Left ventricle myocardium superior (tissue), 1 donor: ENCODE measurements at regions not wholly inside any gene's neighbourhood (a gene's known extent, or its start where the extent isn't known, plus 50 kb on each side); places are given as distances from the start of the nearest gene placed in this dataset.
"Not testable (repeated sequence)": the region's sequence is repeated elsewhere in the genome, so short reads cannot be mapped to it uniquely, and the experiment has no call there.

ENCODE experiments used
- ATAC-seq: fragments of 200-7000 bp; cut with Tn5 transposase; one replicate; pipeline ENCODE4 v1.9.1; 2020; ENCODE audit warnings: mild to moderate bottlenecking, moderate library complexity
- DNase-seq: peaks from one replicate; pipeline ENCODE4 v3.0.0-alpha.2; 2020
- intact Hi-C: fragments of 100-400 bp; cut with micrococcal nuclease; formaldehyde crosslinking; loops from one replicate; pipeline ENCODE4 v1.11.0; 2022
- donor health status: DM: no; HTN: yes; CAD: no; lungs with severe emphysema.

DNA sequence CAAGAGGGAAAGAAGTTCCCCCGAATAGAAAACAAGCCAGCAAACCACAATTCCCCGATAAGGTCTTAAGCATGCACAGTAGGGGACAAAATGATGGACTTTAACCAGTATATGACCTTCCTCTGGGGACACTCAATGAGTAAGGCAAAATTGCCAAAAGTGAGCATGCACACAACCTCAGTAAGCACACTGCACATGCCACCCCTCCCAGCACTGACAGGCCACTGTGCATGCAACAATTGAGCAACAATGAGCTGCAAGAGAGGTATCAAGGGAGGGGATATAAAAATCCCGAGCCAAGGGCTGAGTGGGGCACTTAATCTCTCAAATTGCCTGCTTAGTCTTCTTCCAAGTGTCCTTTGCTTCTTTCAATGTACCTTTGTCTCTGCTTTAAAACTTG, 935.8 kb upstream of the SLC39A10 start:
- intact Hi-C loops, result no loop called here
- DNase-seq (no peak), ATAC-seq (no peak)

DNA sequence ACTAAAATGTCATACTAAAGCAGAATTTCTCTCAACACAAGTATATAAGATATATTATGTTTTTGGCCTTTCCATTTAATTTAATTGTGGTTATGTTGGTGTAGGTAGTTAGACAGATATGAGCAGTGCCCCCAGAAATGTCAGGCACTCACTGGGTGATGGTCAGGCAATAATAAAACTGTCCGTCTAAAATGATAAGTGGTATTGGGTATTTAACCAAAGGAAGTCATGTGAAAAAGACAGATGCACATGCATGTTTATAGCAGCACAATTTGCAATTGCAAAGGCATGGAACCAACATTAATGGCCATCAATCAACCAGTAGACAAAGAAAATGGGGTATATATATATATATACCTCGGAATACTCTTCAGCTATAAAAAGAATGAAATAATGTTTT, 936.6 kb upstream of the SLC39A10 start:
- DNase-seq (no peak), ATAC-seq (no peak)
- intact Hi-C loops, result no loop called here

DNA sequence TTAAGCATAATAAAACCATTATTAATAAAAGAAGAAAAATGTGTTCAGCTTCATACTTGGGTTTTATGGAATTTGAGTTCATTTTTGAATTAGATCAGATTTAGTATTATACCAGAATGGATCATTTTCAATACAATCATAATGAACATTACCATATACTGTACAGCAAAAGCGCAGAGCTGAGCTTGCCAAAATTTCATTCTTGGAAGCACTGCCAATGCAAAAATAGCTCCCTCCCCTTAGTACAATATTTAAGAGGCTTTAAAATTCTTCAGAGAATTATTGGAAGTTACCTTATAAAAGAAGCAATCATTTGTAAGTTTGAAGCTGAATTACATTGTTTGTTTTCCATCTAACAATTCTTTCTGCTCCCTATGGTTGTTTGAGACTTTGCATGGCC, 938.1 kb upstream of the SLC39A10 start:
- DNase-seq (no peak), ATAC-seq (no peak)
- intact Hi-C loops, result no loop called here

- ATAC-seq (no peak), DNase-seq (no peak)
- intact Hi-C loops, result no loop called here
Measured at GRCh38 chr2:194714541-194714940, 942.5 kb upstream of the SLC39A10 start.

DNA sequence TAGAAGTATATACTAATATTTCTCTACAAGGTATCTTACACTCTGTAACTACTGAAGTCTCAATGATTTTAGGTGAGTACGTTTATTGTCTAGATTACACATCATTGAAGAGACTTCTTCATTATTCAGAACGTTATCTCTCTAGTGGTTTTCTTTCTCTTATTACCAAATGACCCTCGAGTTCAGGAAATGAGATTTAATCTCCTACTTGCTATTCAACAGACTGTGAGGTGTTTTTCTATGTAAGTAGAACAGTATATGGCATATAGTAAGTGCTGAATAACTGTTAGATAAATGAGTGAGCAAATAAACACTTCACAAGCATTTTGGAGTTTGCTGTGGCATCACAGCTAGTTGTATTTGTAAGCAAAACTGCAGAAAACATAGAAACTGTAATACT, 947.2 kb upstream of the SLC39A10 start:
- DNase-seq, result no peak
- ATAC-seq, result no peak
- intact Hi-C loops, result no loop called here

- ATAC-seq (no peak), DNase-seq (no peak)
- intact Hi-C loops, result no loop called here
Measured at GRCh38 chr2:194706179-194706578, 950.8 kb upstream of the SLC39A10 start.

GRCh38 chr2:194705398-194705797, 951.6 kb upstream of the SLC39A10 start:
- ATAC-seq, result no peak
- no peak for DNase-seq
- intact Hi-C loops, result no loop called here

GRCh38 chr2:194700726-194701125, 956.3 kb upstream of the SLC39A10 start:
- DNase-seq, result no peak
- ATAC-seq, result no peak
- intact Hi-C loops, result no loop called here

GRCh38 chr2:194700116-194700515, 956.9 kb upstream of the SLC39A10 start:
- no peak for ATAC-seq
- DNase-seq, result no peak
- intact Hi-C loops, result no loop called here

DNA sequence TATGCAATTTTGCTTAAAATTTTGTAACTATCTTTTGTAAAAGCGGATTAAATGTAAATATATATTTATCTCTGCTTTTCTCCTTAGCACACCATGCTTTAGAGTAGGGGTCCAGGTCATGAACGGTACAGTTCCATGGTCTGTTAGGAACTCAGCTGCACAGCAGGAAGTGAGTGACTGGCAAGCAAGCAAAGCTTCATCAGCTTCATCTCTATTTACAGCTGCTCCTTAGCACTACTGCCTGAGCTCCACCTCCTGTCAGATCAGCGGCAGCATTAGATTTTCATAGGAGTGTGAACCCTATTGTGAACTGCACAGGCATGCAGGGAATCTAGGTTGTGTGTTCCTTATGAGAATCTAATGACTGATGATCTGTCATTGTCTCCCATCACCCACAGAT, 959.0 kb upstream of the SLC39A10 start:
- DNase-seq (no peak), ATAC-seq (no peak)
- intact Hi-C loops, result no loop called here

- intact Hi-C loops, result no loop called here
- DNase-seq (no peak), ATAC-seq (no peak)
Measured at GRCh38 chr2:194697439-194697838, 959.6 kb upstream of the SLC39A10 start.

GRCh38 chr2:194696690-194697089, 960.3 kb upstream of the SLC39A10 start:
- ATAC-seq (no peak), DNase-seq (no peak)
- intact Hi-C loops, result no loop called here

DNA sequence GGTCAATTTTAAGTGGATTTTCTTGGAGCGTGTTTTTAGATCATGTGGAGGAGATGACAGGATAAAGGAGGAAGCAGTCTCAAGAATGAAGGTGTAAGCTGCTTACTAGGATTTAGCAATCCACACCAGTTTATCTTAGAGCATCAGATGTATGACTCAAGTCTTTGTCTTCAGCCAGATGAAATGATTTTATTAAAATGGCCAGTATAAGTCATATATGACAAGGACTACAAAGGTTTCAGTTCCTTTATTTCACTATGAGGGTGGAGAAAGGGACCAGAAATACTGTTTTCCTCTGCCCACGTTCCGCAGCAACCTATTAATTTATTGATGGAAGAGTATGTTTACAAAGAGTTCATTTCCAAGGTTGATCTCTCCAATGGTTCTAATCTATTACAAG, 970.5 kb upstream of the SLC39A10 start:
- ATAC-seq (no peak), DNase-seq (no peak)
- intact Hi-C loops, result no loop called here

- DNase-seq (no peak), ATAC-seq (no peak)
- intact Hi-C loops, result no loop called here
Measured at GRCh38 chr2:194674043-194674442, 983.0 kb upstream of the SLC39A10 start.

GRCh38 chr2:194672994-194673393, 984.0 kb upstream of the SLC39A10 start:
- no peak for DNase-seq
- no peak for ATAC-seq
- intact Hi-C loops, result no loop called here

DNA sequence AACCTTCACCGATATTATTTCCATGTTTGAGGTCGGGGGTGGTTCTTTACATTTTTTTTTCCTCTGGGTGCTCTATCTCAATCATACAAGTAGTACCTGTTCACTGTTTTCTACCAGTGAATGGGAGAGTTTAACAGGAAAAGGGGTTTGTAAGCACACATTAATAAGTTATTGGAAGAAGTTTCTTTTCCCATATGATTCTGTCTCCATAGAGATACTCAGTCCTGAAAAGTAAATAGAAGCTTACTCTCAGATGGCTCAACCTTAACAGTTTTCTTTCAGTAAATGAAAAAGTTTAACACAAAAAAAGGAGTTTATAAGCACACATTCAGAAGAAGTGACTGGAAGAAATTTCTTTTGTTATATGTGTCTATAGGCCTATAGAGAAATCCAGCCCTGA, 995.6 kb upstream of the SLC39A10 start:
- DNase-seq (no peak), ATAC-seq (no peak)
- intact Hi-C loops, result no loop called here

GRCh38 chr2:194639057-194639456, 1018.0 kb upstream of the SLC39A10 start:
- DNase-seq, ATAC-seq, intact Hi-C loops: not testable (repeated sequence)

DNA sequence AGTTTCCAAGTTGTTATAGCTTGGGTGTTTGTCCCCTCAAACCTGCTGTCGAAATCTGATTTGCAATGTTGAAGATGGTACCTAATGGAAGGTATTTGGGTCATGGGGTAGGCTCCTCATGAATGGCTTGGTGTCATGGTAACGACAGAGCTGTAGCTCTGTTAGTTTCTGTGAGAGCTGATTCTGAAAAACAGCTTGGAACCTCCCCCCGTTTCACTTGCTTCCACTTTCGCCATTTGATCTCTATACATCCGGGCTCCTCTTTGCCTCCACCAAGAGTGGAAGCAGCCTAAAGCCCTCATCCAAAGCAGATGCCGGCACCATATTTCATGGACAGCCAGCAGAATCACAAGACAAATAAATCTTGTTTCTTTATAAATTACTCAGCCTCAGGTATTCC, 1035.1 kb upstream of the SLC39A10 start:
- intact Hi-C loops, result no loop called here
- ATAC-seq (no peak), DNase-seq (no peak)

DNA sequence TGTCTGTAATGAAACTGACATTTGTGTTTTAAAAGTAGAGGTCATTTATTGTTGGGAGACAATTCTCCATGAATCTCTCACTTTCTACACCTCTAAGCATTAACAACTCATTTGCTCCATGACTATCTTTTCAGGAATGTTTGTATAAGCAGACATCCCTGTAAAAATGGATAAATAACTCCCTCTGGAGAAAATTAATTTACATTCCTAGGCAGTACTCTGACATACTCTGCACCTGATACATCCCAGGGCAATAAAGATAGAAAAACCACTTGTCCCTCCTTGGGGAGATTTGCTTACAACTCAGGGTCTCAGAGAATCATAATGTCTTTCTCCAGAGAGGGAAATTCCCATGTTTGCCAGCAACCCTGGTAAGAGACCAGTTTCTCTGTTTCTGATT, 1037.7 kb upstream of the SLC39A10 start:
- intact Hi-C loops, result no loop called here
- ATAC-seq, result no peak
- no peak for DNase-seq

DNA sequence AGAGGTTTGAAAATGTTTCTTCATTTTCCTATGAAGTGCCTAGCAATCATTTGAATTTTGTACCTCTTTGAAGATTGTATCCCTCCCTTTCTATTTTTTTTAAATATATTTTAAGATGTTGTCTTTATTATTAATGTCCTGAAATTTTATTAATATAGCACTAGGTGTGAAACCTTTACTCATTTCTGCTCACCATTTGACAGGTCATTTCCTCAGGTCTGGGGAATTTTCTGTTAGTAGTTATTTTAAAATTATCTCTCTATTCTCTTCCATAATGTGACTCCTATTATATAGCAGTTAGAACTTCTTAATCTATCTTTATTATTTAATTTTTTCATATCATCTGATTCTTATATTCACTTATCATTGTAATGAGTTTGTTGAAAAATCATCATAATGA, 1038.6 kb upstream of the SLC39A10 start:
- intact Hi-C loops, result no loop called here
- DNase-seq, result no peak

DNA sequence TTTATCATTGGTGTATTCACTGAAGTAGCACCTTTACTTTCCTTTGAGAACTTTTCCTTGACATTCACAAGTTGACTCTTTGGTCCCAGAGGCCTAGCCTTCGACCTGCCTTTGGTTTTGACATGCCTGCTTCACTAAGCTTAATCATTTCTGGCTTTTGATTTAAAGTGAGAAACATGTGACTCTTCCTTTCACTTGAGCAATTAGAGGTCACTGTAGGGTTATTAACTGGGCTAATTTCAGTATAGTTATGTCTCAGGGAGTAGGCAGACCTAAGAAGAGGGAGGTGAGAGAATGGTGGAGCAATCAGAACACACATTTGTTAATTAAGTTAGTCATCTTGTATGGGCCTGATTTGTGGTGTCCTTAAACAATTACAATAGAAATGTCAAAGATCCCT, 1040.7 kb upstream of the SLC39A10 start:
- no peak for ATAC-seq
- intact Hi-C loops, result no loop called here
- no peak for DNase-seq

More for the DNA sequence above, 1038.6 kb upstream of the SLC39A10 start:
- ATAC-seq, result no peak

GRCh38 chr2:194610297-194610696, 1046.7 kb upstream of the SLC39A10 start:
- intact Hi-C loops, result no loop called here
- DNase-seq, result no peak
- ATAC-seq, result no peak
